ENCODE measurements at regions not wholly inside any gene's neighbourhood (a gene's known extent, or its start where the extent isn't known, plus 50 kb on each side); places are given as distances from the start of the nearest gene placed in this dataset.

GRCh38 chr18:42578792-42579191 lies 536.7 kb downstream of the RIT2 start:
- Histone ChIP-seq H3K27me3 (ENCODE audit: control insufficient read depth in 2 of 2, insufficient read depth in 2 of 2, low read length in 2 of 2) (no peaks in the 10 kb centered on the region), H3K36me3 (ENCODE audit: control insufficient read depth, insufficient read depth, low read length) (no peaks in the 10 kb centered on the region), H3K9ac (ENCODE audit: insufficient read depth in 1 of 2, low read depth in 2 of 2, low read length in 2 of 2) (no peak overlapping the region), H3K4me1 (replicated peaks in 1 of 2; ENCODE audit: control insufficient read depth in 2 of 2, insufficient read depth in 2 of 2, low read length in 2 of 2) (no peaks in the 10 kb centered on the region), H3K4me3 (no peak overlapping the region), H3K9me1 (ENCODE audit: control insufficient read depth, insufficient read depth, low read length) (no peaks in the 10 kb centered on the region), H3K27ac (ENCODE audit: extremely low read depth, low read depth, low read length) (no peak overlapping the region), H3K4me2 (ENCODE audit: insufficient read depth, low read length) (no peak overlapping the region), H2AFZ (ENCODE audit: low read depth, low read length) (no peak overlapping the region), H4K20me1 (replicated peaks; ENCODE audit: control insufficient read depth, insufficient read depth, low read length) (no peaks in the 10 kb centered on the region), H3K9me3 (replicated peaks; ENCODE audit: control insufficient read depth, insufficient read depth, low read depth, low read length) (no peaks in the 10 kb centered on the region), H3K79me2 (ENCODE audit: control insufficient read depth, insufficient read depth, low read length) (no peaks in the 10 kb centered on the region)
- ATAC-seq (no peak), FAIRE-seq (no peak), DNase-seq (ENCODE audit: extremely low read depth in 1 of 4, low spot score in 3 of 4) (no peak)
- in situ Hi-C loops (cut with MboI): no loop called here
- ChIA-PET POLR2A (no interaction called here), CTCF (ENCODE audit: low intra/inter-chr PET ratio) (no interaction called here)
- intact Hi-C loops (cut with micrococcal nuclease): no loop called here
- TF ChIP-seq ZFP91 (CRISPR knock-in tag; IDR thresholded peaks at IDR 0.05) (no peak), ZFPM2 (CRISPR knock-in tag; IDR thresholded peaks at IDR 0.05) (no peak), CHD2 (IDR thresholded peaks at IDR 0.05; ENCODE audit: low read depth, low read length) (no peak), ZZZ3 (IDR thresholded peaks at IDR 0.05) (no peak), CBFA2T2 (conservative IDR thresholded peaks at IDR 0.05) (no peak), ID3 (CRISPR knock-in tag; IDR thresholded peaks at IDR 0.05) (no peak), ID3 (tag; IDR thresholded peaks at IDR 0.05) (no peak), TARDBP (IDR thresholded peaks at IDR 0.05) (no peak), ZBTB12 (CRISPR knock-in tag; IDR thresholded peaks at IDR 0.05) (no peak), ZNF212 (CRISPR knock-in tag; IDR thresholded peaks at IDR 0.05) (no peak), ZFP30 (CRISPR knock-in tag; IDR thresholded peaks at IDR 0.05; ENCODE audit: borderline replicate concordance) (no peak), ZNF740 (CRISPR knock-in tag; IDR thresholded peaks at IDR 0.05) (no peak), ZNF740 (tag; IDR thresholded peaks at IDR 0.05) (no peak), SRSF1 (IDR thresholded peaks at IDR 0.05; ENCODE audit: low read depth, low read length) (no peak), BHLHE40 (IDR thresholded peaks at IDR 0.05; ENCODE audit: low read length) (no peak), ZBTB26 (CRISPR knock-in tag; IDR thresholded peaks at IDR 0.05) (no peak)
- no TSS peak for BruUV-seq (replicated peaks)
